ENCODE measurements at regions not wholly inside any gene's neighbourhood (a gene's known extent, or its start where the extent isn't known, plus 50 kb on each side); places are given as distances from the start of the nearest gene placed in this dataset.
"Not testable (repeated sequence)": the region's sequence is repeated elsewhere in the genome, so short reads cannot be mapped to it uniquely, and the experiment has no call there.

DNA sequence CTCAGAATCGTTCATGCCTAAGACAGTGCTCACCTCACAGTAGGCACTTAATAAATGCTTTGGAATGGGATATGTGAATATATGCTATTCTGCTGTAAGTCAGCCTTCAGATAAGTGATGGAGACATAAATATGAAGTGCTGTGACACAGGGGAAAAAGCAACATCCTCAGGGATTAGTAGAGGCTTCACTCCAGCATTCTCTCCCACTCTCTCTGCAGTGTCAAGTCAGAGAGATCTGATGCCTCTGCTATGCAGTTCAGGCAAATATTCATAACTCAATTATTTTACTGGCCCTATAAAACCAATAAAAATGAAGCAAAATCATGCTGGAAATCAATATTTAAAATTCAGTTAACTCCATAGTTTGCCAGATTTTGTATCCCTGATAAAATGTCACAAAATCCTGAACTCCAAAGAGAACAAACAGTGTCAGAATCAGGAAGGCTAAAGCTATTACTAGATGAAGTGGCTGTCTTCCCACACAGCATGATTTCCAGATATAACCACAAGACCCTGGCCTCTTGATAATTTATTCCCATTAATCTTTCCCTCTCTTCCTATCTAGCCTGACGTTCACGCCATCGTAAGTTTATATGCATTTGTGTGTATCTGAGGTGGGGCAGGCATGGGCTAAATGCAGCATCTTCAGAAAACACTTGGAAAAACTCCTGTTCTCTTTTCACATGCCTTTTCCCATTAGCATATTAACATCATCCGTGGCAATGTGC is 278.9 kb upstream of the ATP11B start:
- no peak for DNase-seq (ENCODE audit: low read depth)

DNA sequence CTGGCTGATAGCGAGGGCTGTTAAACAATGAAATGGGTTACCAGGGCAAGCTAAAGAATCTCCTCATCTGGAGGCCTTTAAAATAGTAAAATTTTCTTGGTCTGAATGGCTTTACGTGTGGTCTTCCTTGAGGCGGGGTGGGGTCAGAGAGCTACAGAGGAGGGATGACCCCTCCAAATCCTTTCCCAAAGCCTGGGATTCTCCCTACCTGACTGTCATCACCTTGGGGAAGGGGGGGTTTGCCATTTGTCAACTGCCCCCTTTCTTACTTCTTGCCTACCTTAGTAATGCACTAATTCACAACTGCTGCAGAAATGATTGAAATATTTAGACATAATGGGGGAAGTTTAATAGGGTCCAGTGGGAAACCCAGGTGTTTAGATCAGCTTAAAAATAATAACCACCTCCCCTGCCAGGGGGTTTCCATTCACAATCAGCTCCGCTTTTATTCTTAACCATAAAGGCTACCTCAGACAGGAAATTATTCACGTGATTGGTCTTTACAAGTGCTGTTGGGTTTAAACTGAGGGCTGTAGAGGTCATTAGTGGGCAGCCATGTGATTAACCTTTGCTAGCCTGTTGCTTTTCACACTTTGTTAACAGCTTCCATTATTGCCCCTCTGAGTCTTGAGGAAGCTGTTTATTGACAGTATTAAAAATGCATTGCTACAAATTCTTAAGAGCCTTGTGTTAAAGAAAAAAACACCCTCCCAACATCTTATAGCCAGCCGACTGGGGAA is 276.5 kb upstream of the ATP11B start:
- no peak for DNase-seq (ENCODE audit: low read depth)

DNA sequence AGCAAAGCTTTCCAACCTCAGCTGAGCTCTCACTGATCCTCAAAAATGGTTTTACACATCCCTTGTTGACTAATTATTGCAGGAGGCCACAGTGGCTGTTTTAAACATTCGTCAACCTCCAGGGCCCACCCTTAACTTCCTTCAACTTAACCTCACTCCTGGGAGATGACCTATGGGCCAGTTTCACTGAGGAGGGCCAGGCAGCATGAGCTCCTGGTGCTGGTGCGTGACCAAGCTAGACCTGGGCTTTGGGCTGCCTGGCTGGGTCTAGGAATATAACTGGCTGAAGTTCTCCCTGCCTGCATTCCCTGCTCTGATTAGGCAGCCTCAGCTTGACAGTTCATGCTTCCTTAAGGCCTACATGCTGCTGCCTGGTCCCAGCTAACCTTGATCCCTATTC is 273.7 kb upstream of the ATP11B start:
- DNase-seq (ENCODE audit: low read depth), result no peak

DNA sequence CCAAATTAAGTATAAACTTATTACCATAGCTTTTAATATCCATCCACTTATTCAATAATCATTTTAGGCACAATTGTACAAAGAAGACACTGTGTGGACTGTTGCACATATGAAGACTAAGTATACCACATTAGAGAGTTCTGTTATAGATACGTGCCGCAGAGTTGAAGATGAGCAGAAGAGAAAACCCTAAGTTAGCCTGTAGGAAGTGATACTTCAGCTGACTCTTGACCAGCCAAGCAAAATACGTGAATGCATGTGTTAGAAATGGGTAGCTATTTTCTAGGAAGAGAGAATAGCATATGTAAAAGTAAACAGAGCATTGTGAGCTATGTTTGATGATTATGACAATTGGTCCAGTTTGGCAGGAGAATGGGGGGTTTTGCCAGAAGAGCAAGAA is 272.0 kb upstream of the ATP11B start:
- no peak for DNase-seq (ENCODE audit: low read depth)

DNA sequence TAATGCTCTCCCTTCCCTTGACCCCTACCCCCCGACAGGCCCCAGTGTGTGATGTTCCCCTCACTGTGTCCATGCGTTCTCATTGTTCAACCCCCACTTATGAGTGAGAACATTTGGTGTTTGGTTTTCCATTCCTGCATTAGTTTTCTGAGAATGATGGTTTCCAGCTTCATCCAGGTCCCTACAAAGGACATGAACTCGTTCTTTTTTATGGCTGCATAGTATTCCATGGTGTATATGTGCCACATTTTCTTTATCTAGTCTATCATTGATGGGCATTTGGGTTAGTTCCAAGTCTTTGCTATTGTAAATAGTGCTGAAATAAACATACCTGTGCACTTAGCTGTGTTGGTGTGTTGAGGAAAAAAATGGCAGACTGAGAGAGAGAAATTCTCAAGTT is 269.9 kb upstream of the ATP11B start:
- DNase-seq (ENCODE audit: low read depth), result not testable (repeated sequence)

DNA sequence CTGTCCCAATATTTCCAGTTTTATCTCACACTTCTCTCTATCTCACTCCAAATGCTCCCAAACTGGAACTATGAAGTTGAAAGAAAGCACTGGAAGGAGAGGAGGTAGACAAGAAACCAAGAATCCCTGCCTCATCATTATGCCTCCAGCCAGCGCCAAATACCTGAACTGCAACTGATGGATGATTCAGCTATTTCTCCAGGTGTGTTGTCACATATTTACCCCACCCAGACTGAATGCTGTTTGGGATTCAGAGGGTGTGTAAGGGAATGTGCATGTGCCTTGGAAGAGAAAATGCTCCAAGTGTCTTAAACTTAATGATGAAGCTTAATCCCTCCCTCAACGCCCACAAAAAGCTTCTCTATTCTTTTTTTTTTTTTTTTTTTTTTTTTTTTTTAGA is 269.5 kb upstream of the ATP11B start:
- no peak for DNase-seq (ENCODE audit: low read depth)

DNA sequence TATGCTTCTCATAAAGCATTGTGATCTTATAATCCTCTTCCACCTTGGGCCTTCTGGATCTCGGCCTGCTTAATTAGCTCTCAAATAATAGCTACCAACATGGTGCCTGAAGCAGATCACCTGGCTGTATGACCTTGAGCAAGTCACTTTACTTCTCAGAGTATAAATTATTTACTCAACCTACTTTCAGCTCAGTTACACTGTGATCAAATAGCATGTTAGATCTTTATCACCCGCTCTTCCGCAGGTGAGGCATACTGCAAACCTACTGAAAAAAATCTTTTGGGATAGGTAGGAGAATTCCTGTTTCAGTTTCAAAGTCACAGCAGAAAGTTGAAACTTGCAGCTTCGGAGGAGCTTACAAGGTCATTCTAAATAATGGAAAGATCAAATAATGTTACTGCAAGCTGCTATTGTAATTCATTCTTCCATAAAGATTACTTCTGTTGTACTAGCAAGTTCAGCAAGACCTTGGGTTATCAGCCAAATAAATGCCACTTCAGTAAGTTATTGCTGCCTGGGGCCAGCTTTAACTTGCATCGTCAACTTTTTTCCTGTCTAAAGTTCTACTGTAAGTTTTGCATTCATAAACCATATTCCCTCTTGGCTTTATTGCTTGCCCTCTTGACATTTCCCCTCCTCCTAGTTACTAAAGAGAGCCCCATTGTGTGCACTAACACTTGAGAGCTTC is 268.4 kb upstream of the ATP11B start:
- no peak for DNase-seq (ENCODE audit: low read depth)

DNA sequence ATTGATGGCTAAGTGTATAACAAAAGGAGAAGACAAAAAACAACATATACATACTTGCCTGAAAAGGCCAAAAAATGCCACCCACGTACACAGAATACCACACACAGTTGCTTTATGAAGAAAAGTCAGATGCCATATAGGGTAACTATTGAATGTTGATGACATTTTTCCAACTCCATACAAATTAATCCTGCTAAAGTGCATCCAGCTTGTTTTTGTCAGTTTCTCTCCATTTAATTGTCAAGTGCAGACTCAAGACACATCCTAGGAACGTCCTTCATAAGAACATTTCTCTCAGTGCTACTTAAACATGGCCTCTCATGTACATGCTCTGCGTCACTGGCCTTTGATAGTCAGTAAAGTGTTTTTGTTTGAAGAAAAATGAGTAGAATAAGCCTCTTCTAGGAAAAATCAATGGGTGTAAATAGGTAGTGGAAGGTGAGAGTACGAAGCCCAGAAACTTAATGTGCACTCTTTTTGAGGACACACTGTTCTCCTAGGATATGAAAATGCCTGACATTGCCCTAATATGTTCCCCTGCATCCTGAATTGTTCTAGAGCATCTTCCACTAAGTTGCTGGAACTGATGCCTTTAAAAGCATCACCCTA is 267.4 kb upstream of the ATP11B start:
- no peak for DNase-seq (ENCODE audit: low read depth)

DNA sequence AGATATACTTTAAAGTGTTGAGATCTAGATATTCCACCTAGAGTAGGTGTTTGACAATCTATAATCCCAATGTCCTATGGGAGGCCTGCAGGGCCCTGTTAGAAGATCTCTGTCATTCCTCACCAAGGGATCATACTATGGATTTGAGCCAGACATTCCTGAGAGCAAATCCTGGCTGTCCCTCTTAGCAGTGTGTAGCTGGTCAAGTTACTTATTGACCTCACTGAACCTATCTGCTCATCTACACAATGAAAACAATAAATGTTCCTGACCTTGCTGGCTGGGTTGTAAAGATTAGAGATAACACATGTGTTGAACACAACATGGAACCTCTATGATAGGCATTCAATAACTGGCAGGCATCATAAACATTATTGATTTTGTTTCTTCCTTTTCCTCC is 265.6 kb upstream of the ATP11B start:
- no peak for DNase-seq (ENCODE audit: low read depth)

DNA sequence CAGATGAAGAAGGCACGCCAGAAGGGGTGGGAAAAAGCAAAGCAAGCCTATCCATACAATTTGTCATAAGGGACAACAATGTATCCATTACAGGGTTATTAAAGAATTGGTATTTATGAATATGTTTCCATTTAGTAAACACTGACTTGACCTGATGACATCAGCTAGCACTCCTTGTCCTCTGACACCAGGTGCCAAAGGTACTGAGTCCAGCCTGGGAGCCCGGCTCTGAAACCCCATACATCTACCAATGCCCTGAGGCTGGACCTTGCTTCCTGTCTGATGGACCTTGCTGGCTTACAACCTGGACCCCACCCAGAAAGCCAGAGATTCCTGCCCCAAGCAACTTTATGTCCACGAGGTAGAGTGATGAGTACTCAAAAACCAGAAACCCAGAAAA is 263.0 kb upstream of the ATP11B start:
- DNase-seq (ENCODE audit: low read depth), result no peak

DNA sequence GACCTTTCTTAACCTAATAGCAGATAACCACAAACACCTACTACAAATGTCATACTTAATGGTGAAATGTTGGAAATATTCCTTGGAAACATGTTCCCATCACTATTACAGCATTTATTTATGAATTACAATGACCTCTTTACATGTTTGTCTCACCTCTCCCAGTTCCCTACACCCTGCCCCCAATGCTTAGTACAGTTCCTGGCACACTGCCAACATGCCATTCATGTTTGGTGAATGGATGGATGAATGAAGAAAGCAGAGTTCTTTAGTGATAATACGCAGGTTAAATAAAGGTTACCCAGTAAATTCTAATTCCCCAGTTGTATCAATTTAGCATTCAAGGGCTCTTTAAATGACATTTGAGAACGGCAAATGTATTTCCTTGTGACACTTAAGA is 259.9 kb upstream of the ATP11B start:
- DNase-seq (ENCODE audit: low read depth), result no peak

DNA sequence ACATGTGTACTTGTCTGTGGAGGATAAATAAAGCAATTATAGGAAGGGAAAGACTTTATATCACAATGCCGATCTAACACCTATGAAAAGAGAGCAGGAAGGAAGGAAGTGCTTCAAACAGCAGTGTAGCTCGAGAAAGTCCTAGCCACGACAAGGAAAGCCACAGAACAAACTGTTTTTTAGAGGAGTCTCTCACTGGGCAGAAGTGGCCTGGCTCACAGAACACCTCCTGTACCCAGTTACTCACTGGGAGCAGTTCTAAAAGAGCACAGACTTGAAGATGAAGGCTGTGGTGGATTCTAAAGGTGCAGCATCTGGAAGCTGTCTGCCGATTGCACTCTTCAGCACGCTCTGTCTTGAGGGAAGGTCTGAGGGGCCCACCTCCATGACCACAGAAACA is 248.8 kb upstream of the ATP11B start:
- no peak for DNase-seq (ENCODE audit: low read depth)

DNA sequence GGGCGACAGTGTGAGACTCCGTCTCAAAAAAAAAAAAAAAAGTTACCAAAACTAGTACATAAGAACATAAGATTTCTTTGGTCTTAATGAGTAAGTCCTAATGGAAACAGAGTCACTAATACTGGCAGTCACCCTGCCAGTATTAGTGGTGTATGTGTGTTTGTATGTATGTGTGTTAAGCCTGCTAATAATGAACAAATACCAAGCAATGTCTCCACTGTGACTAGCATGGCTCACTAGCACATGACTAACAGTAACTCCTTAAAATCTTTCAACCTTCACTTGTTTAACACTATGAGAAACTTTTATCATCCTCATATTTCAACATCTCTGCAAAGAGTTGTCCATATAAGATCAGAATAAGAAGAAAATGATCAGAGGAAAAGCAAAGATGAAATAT is 231.0 kb upstream of the ATP11B start:
- no peak for DNase-seq (ENCODE audit: low read depth)

DNA sequence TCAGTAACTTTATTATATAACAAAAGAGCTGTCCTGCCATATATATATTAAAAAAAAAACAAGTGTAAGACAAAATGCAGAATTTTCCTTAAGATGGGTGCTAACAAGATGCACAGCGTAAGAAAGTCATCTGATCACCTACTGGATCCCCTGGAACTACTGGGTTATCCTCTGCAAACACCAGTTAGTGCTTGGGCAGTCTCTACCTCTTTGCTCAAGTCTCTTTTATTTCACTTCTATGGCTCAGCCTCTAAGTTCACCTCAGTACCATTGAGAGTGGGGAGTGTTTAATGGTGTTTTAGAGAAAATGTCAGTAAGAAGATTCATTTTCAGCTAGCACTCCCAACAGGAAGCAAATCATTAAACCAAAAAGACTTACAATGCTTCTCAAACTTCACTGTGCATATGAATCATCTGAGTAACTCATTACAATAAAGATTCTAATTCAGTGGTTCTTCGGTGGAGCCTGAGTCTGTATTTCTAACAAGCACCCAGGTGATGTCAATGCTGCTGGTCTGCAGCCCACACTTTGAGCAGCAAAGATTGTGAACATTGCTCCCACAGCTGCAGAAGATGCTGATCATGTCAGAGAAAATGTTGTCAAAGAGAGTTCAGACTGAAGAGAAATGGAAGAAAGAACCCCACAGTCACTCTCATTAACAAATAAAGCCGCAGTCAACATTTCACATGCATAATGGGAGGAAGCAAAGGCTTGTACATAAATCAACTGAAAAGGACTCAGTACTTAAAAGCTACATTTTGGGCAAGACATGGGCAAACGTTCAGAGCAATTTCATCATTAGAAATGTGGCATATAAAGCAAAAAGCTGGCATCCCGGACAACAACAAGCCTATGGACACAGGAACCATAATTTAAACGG is 227.1 kb upstream of the ATP11B start:
- no peak for DNase-seq (ENCODE audit: low read depth)

DNA sequence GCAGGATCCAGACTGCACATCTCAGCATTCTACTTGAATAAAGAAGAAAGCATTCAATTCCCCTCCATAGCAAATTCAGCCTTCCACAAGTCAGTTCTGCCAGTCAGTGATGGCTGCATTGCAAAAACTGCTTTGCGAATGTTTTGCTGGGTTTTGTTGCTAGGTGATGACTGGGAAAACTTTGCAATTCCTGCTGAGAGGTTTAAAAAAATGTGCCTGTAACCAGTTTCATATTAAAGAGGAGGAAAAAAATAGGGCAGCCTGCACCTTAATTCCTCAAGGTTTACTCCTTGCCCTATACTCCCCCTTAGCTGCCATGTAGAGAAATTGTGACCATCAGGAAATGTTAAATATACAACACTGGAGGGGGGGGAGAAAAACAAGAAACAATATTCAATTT is 225.6 kb upstream of the ATP11B start:
- DNase-seq (ENCODE audit: low read depth), result no peak

DNA sequence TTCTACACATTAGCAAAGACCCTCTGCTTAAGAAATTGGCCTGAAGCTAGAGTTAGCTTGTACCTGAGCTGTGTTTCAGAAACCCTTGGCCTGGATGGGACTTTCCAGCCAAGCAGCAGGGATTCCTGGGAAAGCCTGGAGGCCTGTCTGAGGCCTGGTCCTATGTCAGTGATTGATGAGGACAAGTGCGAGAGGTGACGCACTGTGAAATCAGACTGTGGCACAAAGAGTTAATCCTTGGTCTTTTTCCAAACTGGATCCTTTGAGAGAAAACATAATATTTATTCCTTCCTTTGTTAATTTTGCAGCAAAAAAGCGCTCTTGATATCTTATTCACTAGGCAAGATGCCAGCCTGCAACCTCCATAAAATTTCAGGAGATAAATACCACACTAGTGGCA is 225.0 kb upstream of the ATP11B start:
- no peak for DNase-seq (ENCODE audit: low read depth)

DNA sequence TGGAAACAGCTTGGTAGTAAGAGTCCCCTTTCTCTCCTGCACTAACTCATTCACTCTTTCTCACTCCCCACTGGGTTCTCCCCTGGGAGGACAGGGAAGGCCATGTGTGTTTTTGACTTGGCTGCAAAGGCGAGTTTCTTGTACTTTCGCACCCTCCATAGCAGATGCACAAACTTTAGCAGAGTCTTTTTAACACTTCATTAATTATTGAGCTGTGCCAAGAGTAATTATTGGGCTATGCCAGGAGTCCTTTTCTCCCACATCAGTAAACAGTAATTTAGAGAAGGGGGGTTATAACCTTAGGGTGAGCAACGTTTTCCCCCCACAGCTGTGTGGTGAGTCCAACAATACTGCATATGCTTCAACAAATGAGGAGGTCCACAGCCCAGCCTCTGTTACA is 224.4 kb upstream of the ATP11B start:
- DNase-seq (ENCODE audit: low read depth), result no peak

DNA sequence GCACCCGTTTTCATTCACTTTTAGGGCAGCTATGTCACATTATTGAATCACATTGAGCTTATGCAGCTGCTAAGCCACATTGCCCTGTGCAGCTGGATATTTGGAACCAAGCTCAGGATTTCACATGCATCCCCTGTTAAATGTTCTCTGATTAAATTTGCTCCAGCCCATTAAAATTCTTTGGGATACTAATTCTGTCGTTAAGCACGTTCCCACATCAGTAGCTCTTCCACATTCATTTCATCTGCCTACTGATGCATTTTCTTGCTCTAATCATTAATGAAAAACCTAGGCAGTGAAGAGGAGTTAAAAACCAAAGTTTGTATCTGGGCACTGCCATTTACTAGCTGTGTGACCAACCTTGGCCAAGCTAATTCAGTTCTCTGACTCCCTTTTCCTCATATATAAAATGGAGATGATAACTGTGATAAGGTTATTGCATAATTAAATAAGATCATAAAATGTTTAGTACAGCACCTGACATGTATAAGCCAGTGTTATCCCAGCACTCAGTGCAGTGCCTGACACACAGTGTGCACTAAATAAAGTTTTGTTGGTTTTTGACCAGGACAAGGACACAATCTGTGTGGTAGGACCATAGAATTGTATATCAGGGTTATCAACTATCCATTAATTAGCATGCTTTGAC is 222.2 kb upstream of the ATP11B start:
- no peak for DNase-seq (ENCODE audit: low read depth)

DNA sequence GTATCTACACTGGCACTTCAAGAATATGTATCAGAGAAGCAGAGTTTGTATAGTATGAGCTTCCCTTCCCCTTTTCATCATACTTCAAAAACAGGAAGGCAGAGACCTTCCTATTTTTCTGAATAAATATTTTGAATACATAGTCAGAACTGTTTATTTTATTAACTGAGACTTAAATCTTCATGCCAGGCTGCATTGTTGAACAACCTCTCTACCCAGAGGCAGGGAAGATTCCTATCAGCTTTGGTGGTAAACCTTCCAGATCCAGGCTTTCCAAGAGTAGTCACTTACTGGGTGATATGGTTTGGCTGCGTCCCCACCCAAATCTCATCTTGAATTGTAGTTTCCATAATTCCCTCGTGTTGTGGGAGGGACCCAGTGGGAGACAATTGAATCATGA is 217.4 kb upstream of the ATP11B start:
- no peak for DNase-seq (ENCODE audit: low read depth)

DNA sequence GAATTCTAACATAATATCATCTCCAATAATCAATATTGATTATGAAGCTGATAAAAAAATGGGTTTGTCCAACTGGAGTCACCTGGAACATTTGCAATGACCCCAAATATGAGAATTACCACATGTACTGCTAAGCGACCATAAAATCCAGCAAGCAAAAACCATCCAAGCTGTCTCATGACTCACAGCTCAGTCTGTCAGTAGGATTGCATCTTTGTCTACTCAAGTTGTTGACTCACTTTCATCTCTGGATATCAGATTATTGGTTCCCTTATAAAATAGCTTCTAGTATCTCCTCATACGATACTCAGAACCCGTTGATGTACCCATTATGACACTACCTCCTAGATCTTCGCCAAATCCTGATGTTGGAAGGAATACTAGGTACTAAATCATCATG is 209.8 kb upstream of the ATP11B start:
- DNase-seq (ENCODE audit: low read depth), result no peak

DNA sequence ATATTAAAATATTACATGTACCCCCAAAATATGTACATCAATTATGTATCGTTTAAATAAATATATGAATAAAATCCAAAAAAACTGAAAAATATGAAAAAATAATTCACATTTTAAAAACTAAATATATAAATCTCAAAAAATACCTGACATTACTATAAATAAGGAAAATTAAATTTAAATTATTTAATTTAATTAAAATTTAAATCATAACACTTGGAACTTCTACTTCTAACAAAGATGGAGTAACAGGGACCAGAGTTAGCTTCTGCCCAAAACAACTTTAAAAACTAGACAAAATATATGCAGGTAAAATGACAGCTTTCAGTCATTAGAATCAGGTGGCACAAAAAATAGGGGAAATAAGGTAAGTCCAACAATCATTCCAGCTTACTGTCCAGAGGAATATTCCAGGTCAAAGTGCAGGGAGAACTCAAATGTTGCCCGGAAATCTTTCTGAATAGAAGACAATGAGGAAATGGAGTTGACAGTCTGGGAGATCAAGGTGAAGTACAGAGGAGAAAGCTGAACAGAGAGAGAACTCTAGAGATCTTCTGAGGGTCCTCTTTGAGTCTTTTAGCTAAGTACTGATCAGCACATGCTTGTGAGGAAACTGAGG is 207.7 kb upstream of the ATP11B start:
- no peak for DNase-seq (ENCODE audit: low read depth)

Data from activated T-helper 1 cell treated with Interleukin-2 at 50 U/mL for 16 hours (primary cell).